ENCODE measurements at regions not wholly inside any gene's neighbourhood (a gene's known extent, or its start where the extent isn't known, plus 50 kb on each side); places are given as distances from the start of the nearest gene placed in this dataset.
"Not testable (repeated sequence)": the region's sequence is repeated elsewhere in the genome, so short reads cannot be mapped to it uniquely, and the experiment has no call there.

DNA sequence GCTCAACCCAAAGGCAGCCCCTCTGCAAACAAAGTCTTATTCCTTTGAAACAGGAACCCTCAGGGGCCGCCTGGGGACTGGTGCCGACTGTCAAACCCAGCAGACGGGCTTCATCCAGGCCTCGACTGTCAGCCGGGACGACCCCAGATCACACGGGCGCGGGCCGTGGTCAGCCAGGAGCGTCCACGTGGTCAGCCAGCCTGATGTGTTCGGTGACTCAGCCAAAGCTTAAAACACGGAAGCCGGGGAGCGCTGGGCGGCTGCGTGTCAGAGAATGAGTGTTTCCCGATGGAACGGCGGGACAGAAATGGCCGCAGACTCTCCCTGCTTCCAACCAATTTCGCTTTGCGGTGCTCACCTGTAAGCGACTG is 199.9 kb downstream of the BANP start:
- intact Hi-C loops (cut with micrococcal nuclease); POLR2A ChIA-PET; H3K9me3 ChIP-seq (replicated peaks; ENCODE audit: control insufficient read depth, insufficient read depth, low read depth, low read length); H3K9ac ChIP-seq (ENCODE audit: insufficient read depth in 1 of 2, low read depth in 2 of 2, low read length in 2 of 2); in situ Hi-C loops (cut with MboI); H3K9me1 ChIP-seq (ENCODE audit: control insufficient read depth, insufficient read depth, low read length); H3K4me3 ChIP-seq; CTCF ChIA-PET (ENCODE audit: low intra/inter-chr PET ratio); H3K27ac ChIP-seq (ENCODE audit: extremely low read depth, low read depth, low read length); H4K20me1 ChIP-seq (replicated peaks; ENCODE audit: control insufficient read depth, insufficient read depth, low read length); H3K4me2 ChIP-seq (ENCODE audit: insufficient read depth, low read length); BruUV-seq (replicated peaks); H3K79me2 ChIP-seq (ENCODE audit: control insufficient read depth, insufficient read depth, low read length); H3K36me3 ChIP-seq (ENCODE audit: control insufficient read depth, insufficient read depth, low read length): not testable (repeated sequence)
- Histone ChIP-seq H3K4me1 (replicated peaks in 1 of 2; ENCODE audit: control insufficient read depth in 2 of 2, insufficient read depth in 2 of 2, low read length in 2 of 2) (peaks cover 20 to 32% of the 10 kb centered on the region in 2 experiments), H2AFZ (ENCODE audit: low read depth, low read length) (peak overlapping the region; percentile 51; the same call in 1 of the 2 replicates), H3K27me3 (ENCODE audit: control insufficient read depth in 2 of 2, insufficient read depth in 2 of 2, low read length in 2 of 2) (peaks cover 0 to 11% of the 10 kb centered on the region in 2 experiments; a peak in 2 of 5 replicates)
- WGBS (ENCODE audit: insufficient coverage, low coverage, missing lambda C conversion rate): 25% methylated on average over 22 of the region's 25 CpGs
- ATAC-seq (peak; percentile 43; the same call in 2 of the 3 replicates), FAIRE-seq (peak; percentile 19), DNase-seq (ENCODE audit: extremely low read depth in 1 of 4, low spot score in 3 of 4) (peak in 1 of 4 experiments; percentile 43)
- TF ChIP-seq RBFOX2 (IDR thresholded peaks at IDR 0.05; ENCODE audit: low read depth, low read length) (peak; percentile 47), POLR2G (IDR thresholded peaks at IDR 0.05; ENCODE audit: low read depth, low read length) (peak; percentile 47; the same call in 1 of the 2 replicates), ELF1 (tag; IDR thresholded peaks at IDR 0.05) (peak; percentile 62; the same call in 1 of the 2 replicates), MAFG (tag; conservative IDR thresholded peaks at IDR 0.05) (peak; percentile 43; the same call in 1 of the 2 replicates), RAD51 (IDR thresholded peaks at IDR 0.05; ENCODE audit: borderline replicate concordance, low read depth) (peak; percentile 31; the same call in 1 of the 2 replicates), CXXC5 (CRISPR knock-in tag; IDR thresholded peaks at IDR 0.05) (peak; percentile 43; the same call in 1 of the 2 replicates), FOSL1 (tag; conservative IDR thresholded peaks at IDR 0.05) (peak; percentile 80), JUND (IDR thresholded peaks at IDR 0.05; ENCODE audit: borderline replicate concordance, low read depth, low read length) (peak; percentile 64), JUND (tag; IDR thresholded peaks at IDR 0.05; ENCODE audit: borderline replicate concordance, low read depth, low read length) (peak; percentile 53; the same call in 1 of the 3 replicates), HDAC8 (tag; IDR thresholded peaks at IDR 0.05) (peak; percentile 42; the same call in 1 of the 2 replicates)
- TF ChIP-seq, protein P1, sequence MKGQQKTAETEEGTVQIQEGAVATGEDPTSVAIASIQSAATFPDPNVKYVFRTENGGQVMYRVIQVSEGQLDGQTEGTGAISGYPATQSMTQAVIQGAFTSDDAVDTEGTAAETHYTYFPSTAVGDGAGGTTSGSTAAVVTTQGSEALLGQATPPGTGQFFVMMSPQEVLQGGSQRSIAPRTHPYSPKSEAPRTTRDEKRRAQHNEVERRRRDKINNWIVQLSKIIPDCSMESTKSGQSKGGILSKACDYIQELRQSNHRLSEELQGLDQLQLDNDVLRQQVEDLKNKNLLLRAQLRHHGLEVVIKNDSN (CRISPR knock-in tag; IDR thresholded peaks at IDR 0.05): peak; percentile 70
- TF ChIP-seq, protein P2, sequence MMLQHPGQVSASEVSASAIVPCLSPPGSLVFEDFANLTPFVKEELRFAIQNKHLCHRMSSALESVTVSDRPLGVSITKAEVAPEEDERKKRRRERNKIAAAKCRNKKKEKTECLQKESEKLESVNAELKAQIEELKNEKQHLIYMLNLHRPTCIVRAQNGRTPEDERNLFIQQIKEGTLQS (IDR thresholded peaks at IDR 0.05): peak; percentile 44; the same call in 1 of the 2 replicates
- TF ChIP-seq, protein P2 (CRISPR knock-in tag; conservative IDR thresholded peaks at IDR 0.05): not testable (repeated sequence)
- TF ChIP-seq, protein P3, sequence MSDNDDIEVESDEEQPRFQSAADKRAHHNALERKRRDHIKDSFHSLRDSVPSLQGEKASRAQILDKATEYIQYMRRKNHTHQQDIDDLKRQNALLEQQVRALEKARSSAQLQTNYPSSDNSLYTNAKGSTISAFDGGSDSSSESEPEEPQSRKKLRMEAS (CRISPR knock-in tag; IDR thresholded peaks at IDR 0.05): peak; percentile 91
- TF ChIP-seq, protein P4, sequence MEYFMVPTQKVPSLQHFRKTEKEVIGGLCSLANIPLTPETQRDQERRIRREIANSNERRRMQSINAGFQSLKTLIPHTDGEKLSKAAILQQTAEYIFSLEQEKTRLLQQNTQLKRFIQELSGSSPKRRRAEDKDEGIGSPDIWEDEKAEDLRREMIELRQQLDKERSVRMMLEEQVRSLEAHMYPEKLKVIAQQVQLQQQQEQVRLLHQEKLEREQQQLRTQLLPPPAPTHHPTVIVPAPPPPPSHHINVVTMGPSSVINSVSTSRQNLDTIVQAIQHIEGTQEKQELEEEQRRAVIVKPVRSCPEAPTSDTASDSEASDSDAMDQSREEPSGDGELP (CRISPR knock-in tag; IDR thresholded peaks at IDR 0.05; ENCODE audit: borderline replicate concordance): peak; percentile 49; the same call in 1 of the 2 replicates

Measured in K562 (cell line).